Thoracic aorta (tissue), 2 donors: ENCODE measurements at regions not wholly inside any gene's neighbourhood (a gene's known extent, or its start where the extent isn't known, plus 50 kb on each side); places are given as distances from the start of the nearest gene placed in this dataset.

ENCODE experiments used
- ATAC-seq: fragments of 150-250 bp; one replicate; pipeline ENCODE4 v1.8.0; 2017; ENCODE audit warnings: low read depth; ENCODE audit not compliant: insufficient number of reproducible peaks, low FRiP score
- DNase-seq: peaks from one replicate; pipeline ENCODE4 v3.0.0-alpha.2; 2020; ENCODE audit warnings: low spot score
- H3K27ac ChIP-seq, 2 donors: fragments of 200-600 bp; sonication (generic); 1 replicate in 1 of 2; 2 replicates in 1 of 2; pipeline ENCODE4 v1.5.1; 2016; ENCODE audit warnings: mild to moderate bottlenecking in 2 of 2, moderate library complexity in 2 of 2
- H3K27me3 ChIP-seq: fragments of 200-600 bp; sonication (generic); replicated peaks from 2 replicates; pipeline ENCODE4 v1.6.0; 2016; ENCODE audit warnings: mild to moderate bottlenecking; ENCODE audit not compliant: insufficient read depth
- H3K36me3 ChIP-seq: fragments of 200-600 bp; sonication (generic); one replicate; pipeline ENCODE4 v1.5.1; 2016
- H3K4me1 ChIP-seq, 2 donors: fragments of 200-600 bp; sonication (generic); 1 replicate in 1 of 2; 2 replicates in 1 of 2; pipeline versions ENCODE4 v1.5.1 to v1.6.0; 2016; ENCODE audit warnings: low read depth in 2 of 2, mild to moderate bottlenecking in 1 of 2; ENCODE audit not compliant: control insufficient read depth in 1 of 2
- H3K4me3 ChIP-seq: fragments of 200-600 bp; sonication (generic); 2 replicates; pipeline ENCODE4 v1.5.1; 2016; ENCODE audit warnings: mild to moderate bottlenecking
- H3K9me3 ChIP-seq: fragments of 200-600 bp; sonication (generic); 2 replicates; pipeline ENCODE4 v1.5.1; 2016
- TF ChIP-seq, protein P1 (sequence below): fragments of 200-600 bp; sonication (generic); IDR thresholded peaks from one replicate; pipeline ENCODE4 v1.5.1; 2019; ENCODE audit warnings: antibody characterized with exemption

DNA sequence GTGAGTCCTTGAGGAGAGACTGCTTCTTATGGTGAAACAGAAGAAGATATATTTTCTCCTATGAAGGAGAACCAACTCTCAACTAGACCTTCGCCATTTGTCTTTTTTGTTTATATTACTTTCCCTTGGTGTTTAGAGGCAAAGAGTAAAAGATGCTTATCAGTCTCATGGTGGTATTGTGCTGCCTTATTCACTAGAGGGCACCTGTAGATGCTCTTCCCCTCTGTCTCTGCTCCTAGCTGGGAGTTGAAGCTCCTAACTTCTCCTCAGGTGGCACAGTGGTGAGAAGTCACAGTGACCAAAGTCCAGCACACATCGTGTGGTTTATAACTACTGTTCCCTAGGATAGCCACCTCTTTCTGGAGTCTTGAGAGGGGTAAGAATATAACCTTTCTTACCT is 1359.6 kb downstream of the PLA2G4A start:
- DNase-seq = no peak
- no peaks in the 10 kb centered on the region for H3K27me3 ChIP-seq

DNA sequence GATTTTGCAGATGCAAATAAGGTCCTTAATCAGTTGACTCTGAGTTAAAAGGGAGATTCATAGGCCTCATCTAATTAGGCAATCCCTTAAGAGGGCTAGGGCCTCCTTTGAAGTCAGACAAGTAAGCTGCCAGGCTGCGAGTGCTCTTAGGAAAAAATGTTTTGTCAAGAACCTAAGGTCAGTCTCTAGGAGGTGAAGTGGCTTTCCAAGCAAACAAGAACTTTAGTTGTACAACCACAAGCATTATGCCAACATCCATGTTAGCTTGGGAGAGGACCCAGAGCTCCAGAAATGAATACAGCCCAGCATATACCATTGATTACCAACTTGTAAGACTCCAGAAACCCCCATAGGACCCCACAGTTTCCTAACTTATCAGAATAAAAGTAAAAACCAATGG is 1366.2 kb downstream of the PLA2G4A start:
- ATAC-seq = no peak
- H3K4me3 ChIP-seq = no peak overlapping the region
- TF ChIP-seq, protein P1, sequence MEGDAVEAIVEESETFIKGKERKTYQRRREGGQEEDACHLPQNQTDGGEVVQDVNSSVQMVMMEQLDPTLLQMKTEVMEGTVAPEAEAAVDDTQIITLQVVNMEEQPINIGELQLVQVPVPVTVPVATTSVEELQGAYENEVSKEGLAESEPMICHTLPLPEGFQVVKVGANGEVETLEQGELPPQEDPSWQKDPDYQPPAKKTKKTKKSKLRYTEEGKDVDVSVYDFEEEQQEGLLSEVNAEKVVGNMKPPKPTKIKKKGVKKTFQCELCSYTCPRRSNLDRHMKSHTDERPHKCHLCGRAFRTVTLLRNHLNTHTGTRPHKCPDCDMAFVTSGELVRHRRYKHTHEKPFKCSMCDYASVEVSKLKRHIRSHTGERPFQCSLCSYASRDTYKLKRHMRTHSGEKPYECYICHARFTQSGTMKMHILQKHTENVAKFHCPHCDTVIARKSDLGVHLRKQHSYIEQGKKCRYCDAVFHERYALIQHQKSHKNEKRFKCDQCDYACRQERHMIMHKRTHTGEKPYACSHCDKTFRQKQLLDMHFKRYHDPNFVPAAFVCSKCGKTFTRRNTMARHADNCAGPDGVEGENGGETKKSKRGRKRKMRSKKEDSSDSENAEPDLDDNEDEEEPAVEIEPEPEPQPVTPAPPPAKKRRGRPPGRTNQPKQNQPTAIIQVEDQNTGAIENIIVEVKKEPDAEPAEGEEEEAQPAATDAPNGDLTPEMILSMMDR = no peak

More for the DNA sequence above, 1359.6 kb downstream of the PLA2G4A start:
- Histone ChIP-seq H3K9me3 (no peaks in the 10 kb centered on the region), H3K4me1 (no peaks in the 10 kb centered on the region), H3K27ac (no peak overlapping the region), H3K4me3 (no peak overlapping the region), H3K36me3 (no peaks in the 10 kb centered on the region)
- TF ChIP-seq, protein P1 = no peak
- no peak for ATAC-seq

DNA sequence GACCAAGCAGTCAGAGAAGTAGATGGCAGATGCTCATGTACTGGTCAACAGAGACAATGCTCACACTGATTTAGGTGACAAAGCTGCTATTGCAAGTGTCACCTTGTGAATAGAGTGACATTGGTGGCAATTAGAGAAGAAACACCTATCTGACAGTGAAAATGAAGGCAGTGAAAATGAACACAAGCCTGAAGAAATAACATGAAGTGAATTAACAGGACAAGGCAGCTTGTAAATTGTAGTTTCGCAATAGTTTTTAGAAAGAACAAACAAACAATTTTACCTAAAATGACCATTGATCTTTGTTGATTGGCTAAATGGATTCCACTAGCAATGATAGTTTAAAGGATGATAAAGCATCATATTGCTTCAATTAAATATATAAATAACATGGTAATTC is 1389.5 kb downstream of the PLA2G4A start:
- no peaks in the 10 kb centered on the region for H3K36me3 ChIP-seq
- no peaks in the 10 kb centered on the region for H3K9me3 ChIP-seq
- DNase-seq (no peak), ATAC-seq (no peak)
- H3K4me1 ChIP-seq = no peaks in the 10 kb centered on the region
- H3K27ac ChIP-seq = no peak overlapping the region
- TF ChIP-seq, protein P1 = no peak
- no peaks in the 10 kb centered on the region for H3K27me3 ChIP-seq
- no peak overlapping the region for H3K4me3 ChIP-seq

More for the DNA sequence above, 1366.2 kb downstream of the PLA2G4A start:
- Histone ChIP-seq H3K36me3 (no peaks in the 10 kb centered on the region), H3K9me3 (no peaks in the 10 kb centered on the region), H3K27me3 (no peaks in the 10 kb centered on the region), H3K27ac (no peak overlapping the region), H3K4me1 (no peaks in the 10 kb centered on the region)
- DNase-seq = no peak

DNA sequence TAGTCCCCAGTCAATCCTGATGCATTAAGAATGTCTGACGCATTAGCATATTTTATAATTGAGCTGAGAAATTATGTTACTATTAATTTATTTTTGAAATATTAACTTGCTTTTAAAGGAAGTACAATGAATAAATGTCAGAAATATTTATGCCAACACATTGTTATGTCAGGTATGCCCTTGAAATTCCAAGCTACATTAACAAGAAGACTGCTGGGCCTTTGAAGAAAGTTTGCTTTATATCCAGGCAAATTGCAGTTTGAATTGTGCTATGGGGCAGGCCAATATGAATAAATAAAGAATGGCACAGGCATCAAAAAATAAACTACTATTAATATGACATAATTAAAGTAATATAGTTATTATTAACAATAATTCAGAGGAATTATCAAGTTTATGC is 1391.3 kb downstream of the PLA2G4A start:
- TF ChIP-seq, protein P1 = no peak
- no peak for ATAC-seq

DNA sequence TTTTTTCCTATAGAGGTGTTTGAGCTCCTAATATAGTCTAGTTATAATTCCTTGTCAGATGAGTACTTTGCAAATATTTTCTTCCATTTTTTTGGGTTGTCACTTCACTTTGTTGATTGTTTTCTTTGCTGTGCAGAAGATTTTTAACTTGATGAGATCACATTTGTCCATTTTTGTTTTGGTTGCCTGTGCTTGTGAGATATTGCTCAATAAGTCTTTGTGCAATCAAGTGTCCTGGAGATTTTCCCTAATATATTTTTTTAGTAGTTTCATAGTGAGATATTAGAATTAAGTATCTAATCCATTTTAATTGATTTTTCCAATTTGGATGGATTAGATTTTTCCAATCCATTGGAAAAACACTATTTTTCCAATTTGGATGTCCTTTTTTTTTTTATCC is 1395.5 kb downstream of the PLA2G4A start:
- Histone ChIP-seq H3K9me3 (no peaks in the 10 kb centered on the region), H3K27ac (no peak overlapping the region), H3K36me3 (no peaks in the 10 kb centered on the region), H3K4me3 (no peak overlapping the region), H3K27me3 (no peaks in the 10 kb centered on the region), H3K4me1 (no peaks in the 10 kb centered on the region)
- no peak for ATAC-seq
- DNase-seq = no peak
- TF ChIP-seq, protein P1 = no peak

More for the DNA sequence above, 1391.3 kb downstream of the PLA2G4A start:
- H3K9me3 ChIP-seq = no peaks in the 10 kb centered on the region
- H3K4me1 ChIP-seq = no peaks in the 10 kb centered on the region
- no peaks in the 10 kb centered on the region for H3K27me3 ChIP-seq
- no peak overlapping the region for H3K27ac ChIP-seq
- H3K36me3 ChIP-seq = no peaks in the 10 kb centered on the region
- H3K4me3 ChIP-seq = no peak overlapping the region
- DNase-seq = no peak
